ENCODE measurements at regions not wholly inside any gene's neighbourhood (a gene's known extent, or its start where the extent isn't known, plus 50 kb on each side); places are given as distances from the start of the nearest gene placed in this dataset.

DNA sequence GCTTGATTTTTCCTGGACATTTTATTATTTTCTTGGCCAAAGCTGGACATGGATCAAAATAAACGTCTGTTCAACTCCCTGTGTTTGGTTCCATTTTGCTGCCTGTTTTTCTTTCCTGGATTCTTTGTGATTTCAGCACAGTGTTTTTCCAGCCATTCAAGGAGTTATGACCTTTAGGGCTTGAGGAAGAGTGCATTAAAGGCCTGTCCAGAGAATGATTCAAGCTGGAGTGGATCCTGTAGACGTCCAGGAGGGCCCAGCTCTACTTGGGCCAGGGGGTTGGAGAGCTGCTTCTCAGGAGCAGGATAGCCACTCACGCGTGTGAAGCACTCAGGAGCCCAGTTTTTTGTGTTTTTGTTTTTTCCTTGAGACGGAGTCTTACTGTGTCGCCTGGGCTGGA is 56.5 kb upstream of the IER3 start:
- Histone ChIP-seq H2BK15ac (ENCODE audit: low read length) (no peak overlapping the region), H3K9ac (ENCODE audit: low read depth, low read length, poor library complexity) (no peak overlapping the region), H4K8ac (ENCODE audit: low read depth, low read length) (no peak overlapping the region), H3K4me1 (ENCODE audit: control insufficient read depth in 2 of 2, insufficient read depth in 1 of 2, low read depth in 1 of 2, low read length in 2 of 2) (peaks cover 0 to 5% of the 10 kb centered on the region in 2 donors), H3K36me3 (replicated peaks in 1 of 2; ENCODE audit: control insufficient read depth in 2 of 2, insufficient read depth in 2 of 2, low read length in 2 of 2) (no peaks in the 10 kb centered on the region), H3K79me1 (ENCODE audit: low read depth, low read length) (no peaks in the 10 kb centered on the region), H2BK5ac (ENCODE audit: low read length) (no peak overlapping the region), H3K4ac (ENCODE audit: low read length) (no peak overlapping the region), H4K91ac (ENCODE audit: low read depth, low read length, poor library complexity) (no peak overlapping the region), H3K27me3 (ENCODE audit: control insufficient read depth in 3 of 3, insufficient read depth in 3 of 3, low read depth in 1 of 3, low read length in 3 of 3) (no peaks in the 10 kb centered on the region), H3K4me3 (ENCODE audit: low read length in 2 of 2) (no peak overlapping the region), H2BK120ac (ENCODE audit: low read depth, low read length) (no peak overlapping the region), H2AK5ac (ENCODE audit: low read depth, low read length) (no peak overlapping the region), H3K18ac (ENCODE audit: low read length) (no peak overlapping the region), H3K4me2 (ENCODE audit: insufficient read depth, low read length, poor library complexity, severe bottlenecking) (no peak overlapping the region), H2BK12ac (ENCODE audit: low read length) (no peak overlapping the region), H3K9me3 (replicated peaks in 1 of 2; ENCODE audit: control insufficient read depth in 2 of 2, insufficient read depth in 1 of 2, low read depth in 1 of 2, low read length in 2 of 2) (no peaks in the 10 kb centered on the region), H3K23ac (ENCODE audit: low read depth, low read length, poor library complexity) (no peak overlapping the region), H3K14ac (ENCODE audit: low read length) (no peak overlapping the region), H2AFZ (ENCODE audit: low read length) (no peak overlapping the region), H3K27ac (replicated peaks; ENCODE audit: low read length) (no peak overlapping the region)
- no CpG with 5 or more reads among the region's 6 CpGs for WGBS, 2 donors (ENCODE audit: extremely low coverage in 2 of 2, insufficient read length in 2 of 2, insufficient replicate concordance in 1 of 2)
- no peak for DNase-seq (ENCODE audit: low spot score)

DNA sequence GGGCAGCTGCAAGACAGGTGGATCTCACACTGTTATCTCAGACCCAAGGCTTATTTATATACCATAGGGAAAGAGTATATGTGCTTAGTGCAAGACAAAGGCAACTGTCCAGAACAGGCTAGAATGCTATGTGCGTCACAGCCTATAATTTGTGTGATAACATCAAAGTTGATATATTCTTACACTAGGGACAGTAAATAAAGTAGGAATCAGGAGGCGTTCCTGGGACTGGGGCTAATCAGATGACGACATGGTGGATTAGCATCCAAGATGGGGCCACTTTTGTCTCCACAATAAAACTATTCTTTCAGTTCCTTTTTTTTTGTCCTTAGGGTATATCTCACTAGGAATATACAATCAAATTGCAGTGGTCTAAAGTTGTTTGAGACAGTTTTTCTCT is 54.9 kb upstream of the IER3 start:
- no peak overlapping the region for H3K14ac ChIP-seq (ENCODE audit: low read length)
- H3K4me1 ChIP-seq (ENCODE audit: control insufficient read depth in 2 of 2, insufficient read depth in 1 of 2, low read depth in 1 of 2, low read length in 2 of 2), result peaks cover 0 to 5% of the 10 kb centered on the region in 2 donors
- H3K27ac ChIP-seq (replicated peaks; ENCODE audit: low read length), result no peak overlapping the region
- no peak overlapping the region for H2BK15ac ChIP-seq (ENCODE audit: low read length)
- no peak overlapping the region for H3K23ac ChIP-seq (ENCODE audit: low read depth, low read length, poor library complexity)
- no peak overlapping the region for H3K9ac ChIP-seq (ENCODE audit: low read depth, low read length, poor library complexity)
- H2BK5ac ChIP-seq (ENCODE audit: low read length), result no peak overlapping the region
- H2BK12ac ChIP-seq (ENCODE audit: low read length), result no peak overlapping the region
- H3K4me2 ChIP-seq (ENCODE audit: insufficient read depth, low read length, poor library complexity, severe bottlenecking), result no peak overlapping the region
- H3K4ac ChIP-seq (ENCODE audit: low read length), result no peak overlapping the region
- no peak overlapping the region for H2AFZ ChIP-seq (ENCODE audit: low read length)
- no peak overlapping the region for H3K18ac ChIP-seq (ENCODE audit: low read length)
- H3K27me3 ChIP-seq (ENCODE audit: control insufficient read depth in 3 of 3, insufficient read depth in 3 of 3, low read depth in 1 of 3, low read length in 3 of 3), result no peaks in the 10 kb centered on the region
- H3K4me3 ChIP-seq (ENCODE audit: low read length in 2 of 2), result no peak overlapping the region
- H2BK120ac ChIP-seq (ENCODE audit: low read depth, low read length), result no peak overlapping the region
- no CpG with 5 or more reads among the region's 3 CpGs for WGBS, 2 donors (ENCODE audit: extremely low coverage in 2 of 2, insufficient read length in 2 of 2, insufficient replicate concordance in 1 of 2)
- DNase-seq (ENCODE audit: low spot score), result no peak
- H4K91ac ChIP-seq (ENCODE audit: low read depth, low read length, poor library complexity), result no peak overlapping the region
- no peaks in the 10 kb centered on the region for H3K79me1 ChIP-seq (ENCODE audit: low read depth, low read length)
- H4K8ac ChIP-seq (ENCODE audit: low read depth, low read length), result no peak overlapping the region
- H2AK5ac ChIP-seq (ENCODE audit: low read depth, low read length), result no peak overlapping the region
- H3K9me3 ChIP-seq (replicated peaks in 1 of 2; ENCODE audit: control insufficient read depth in 2 of 2, insufficient read depth in 1 of 2, low read depth in 1 of 2, low read length in 2 of 2), result no peaks in the 10 kb centered on the region
- no peaks in the 10 kb centered on the region for H3K36me3 ChIP-seq (replicated peaks in 1 of 2; ENCODE audit: control insufficient read depth in 2 of 2, insufficient read depth in 2 of 2, low read length in 2 of 2)

DNA sequence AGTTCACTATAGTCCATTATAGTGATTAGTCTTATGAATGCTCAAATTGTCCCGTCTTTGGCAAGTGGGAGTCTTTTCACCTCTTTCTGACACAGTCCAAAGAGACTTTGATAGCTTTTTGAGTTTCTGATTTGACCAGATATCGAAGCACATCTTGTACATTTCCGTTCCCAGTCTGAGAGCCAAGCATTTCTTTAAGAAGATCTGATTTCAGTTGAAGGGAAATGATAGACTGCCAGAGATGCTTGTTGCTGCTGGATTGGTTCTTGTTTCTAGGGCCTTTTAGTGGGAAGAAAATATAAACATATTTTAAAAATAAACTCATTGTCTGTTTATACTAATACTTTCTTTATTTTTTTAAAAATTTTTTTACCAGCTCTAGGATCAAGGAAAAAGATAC is 54.1 kb upstream of the IER3 start:
- no peak for DNase-seq (ENCODE audit: low spot score)
- Histone ChIP-seq H3K27ac (replicated peaks; ENCODE audit: low read length) (no peak overlapping the region), H2AFZ (ENCODE audit: low read length) (no peak overlapping the region), H3K9me3 (replicated peaks in 1 of 2; ENCODE audit: control insufficient read depth in 2 of 2, insufficient read depth in 1 of 2, low read depth in 1 of 2, low read length in 2 of 2) (no peaks in the 10 kb centered on the region), H3K27me3 (ENCODE audit: control insufficient read depth in 3 of 3, insufficient read depth in 3 of 3, low read depth in 1 of 3, low read length in 3 of 3) (no peaks in the 10 kb centered on the region), H3K4me1 (ENCODE audit: control insufficient read depth in 2 of 2, insufficient read depth in 1 of 2, low read depth in 1 of 2, low read length in 2 of 2) (peaks cover 0 to 6% of the 10 kb centered on the region in 2 donors), H2BK15ac (ENCODE audit: low read length) (no peak overlapping the region), H2BK120ac (ENCODE audit: low read depth, low read length) (no peak overlapping the region), H3K4me2 (ENCODE audit: insufficient read depth, low read length, poor library complexity, severe bottlenecking) (no peak overlapping the region), H3K23ac (ENCODE audit: low read depth, low read length, poor library complexity) (no peak overlapping the region), H2BK5ac (ENCODE audit: low read length) (no peak overlapping the region), H3K18ac (ENCODE audit: low read length) (no peak overlapping the region), H3K14ac (ENCODE audit: low read length) (no peak overlapping the region), H2AK5ac (ENCODE audit: low read depth, low read length) (no peak overlapping the region), H3K36me3 (replicated peaks in 1 of 2; ENCODE audit: control insufficient read depth in 2 of 2, insufficient read depth in 2 of 2, low read length in 2 of 2) (no peaks in the 10 kb centered on the region), H4K8ac (ENCODE audit: low read depth, low read length) (no peak overlapping the region), H4K91ac (ENCODE audit: low read depth, low read length, poor library complexity) (no peak overlapping the region), H3K4me3 (ENCODE audit: low read length in 2 of 2) (no peak overlapping the region), H3K79me1 (ENCODE audit: low read depth, low read length) (no peaks in the 10 kb centered on the region), H2BK12ac (ENCODE audit: low read length) (no peak overlapping the region), H3K4ac (ENCODE audit: low read length) (no peak overlapping the region), H3K9ac (ENCODE audit: low read depth, low read length, poor library complexity) (no peak overlapping the region)
- WGBS, 2 donors (ENCODE audit: extremely low coverage in 2 of 2, insufficient read length in 2 of 2, insufficient replicate concordance in 1 of 2), result no CpG with 5 or more reads among the region's 3 CpGs

DNA sequence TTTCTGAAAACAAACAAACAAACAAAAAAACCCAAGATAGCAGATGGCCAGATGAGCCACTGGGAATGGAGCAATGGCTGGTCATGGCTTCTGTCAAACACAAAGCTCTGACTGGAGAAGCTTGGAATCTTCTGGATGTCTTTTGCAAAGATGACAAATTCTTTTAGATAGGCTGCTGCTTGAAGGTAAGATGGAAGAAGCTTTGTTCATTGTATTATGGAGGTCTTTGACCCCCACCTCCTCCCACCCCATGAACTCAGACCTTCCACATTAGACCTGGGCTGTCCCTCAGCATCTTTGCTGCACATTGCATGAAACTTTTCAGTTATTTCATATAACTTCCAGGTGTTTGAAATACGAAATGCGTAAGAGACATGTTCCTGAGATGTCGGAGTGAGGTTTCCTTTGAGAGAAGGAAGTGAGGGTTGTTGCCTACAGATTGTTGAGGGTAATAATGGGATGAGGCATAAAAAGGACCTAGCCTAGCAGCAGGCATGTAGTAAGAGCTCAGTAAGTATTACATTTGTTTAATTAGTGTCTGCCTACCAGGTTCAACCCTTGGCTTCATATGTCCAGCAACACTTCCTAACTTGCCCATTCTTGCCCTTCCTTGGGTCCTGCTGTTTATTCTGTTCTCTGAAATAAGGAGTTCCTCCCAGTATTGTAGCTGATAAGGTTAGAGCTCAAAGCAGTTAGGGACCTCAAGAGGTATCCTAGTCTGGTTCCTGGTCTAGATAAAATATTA is 51.4 kb upstream of the IER3 start:
- Histone ChIP-seq H3K79me1 (ENCODE audit: low read depth, low read length) (no peaks in the 10 kb centered on the region), H2AK5ac (ENCODE audit: low read depth, low read length) (no peak overlapping the region), H3K4me3 (ENCODE audit: low read length in 2 of 2) (no peak overlapping the region), H2BK12ac (ENCODE audit: low read length) (no peak overlapping the region), H4K8ac (ENCODE audit: low read depth, low read length) (no peak overlapping the region), H3K27ac (replicated peaks; ENCODE audit: low read length) (no peak overlapping the region), H3K4me2 (ENCODE audit: insufficient read depth, low read length, poor library complexity, severe bottlenecking) (no peak overlapping the region), H3K36me3 (replicated peaks in 1 of 2; ENCODE audit: control insufficient read depth in 2 of 2, insufficient read depth in 2 of 2, low read length in 2 of 2) (no peaks in the 10 kb centered on the region), H3K4me1 (ENCODE audit: control insufficient read depth in 2 of 2, insufficient read depth in 1 of 2, low read depth in 1 of 2, low read length in 2 of 2) (peaks cover 0 to 6% of the 10 kb centered on the region in 2 donors), H3K14ac (ENCODE audit: low read length) (no peak overlapping the region), H3K18ac (ENCODE audit: low read length) (no peak overlapping the region), H2AFZ (ENCODE audit: low read length) (no peak overlapping the region), H2BK15ac (ENCODE audit: low read length) (no peak overlapping the region), H3K4ac (ENCODE audit: low read length) (no peak overlapping the region), H3K23ac (ENCODE audit: low read depth, low read length, poor library complexity) (no peak overlapping the region), H4K91ac (ENCODE audit: low read depth, low read length, poor library complexity) (no peak overlapping the region), H3K27me3 (ENCODE audit: control insufficient read depth in 3 of 3, insufficient read depth in 3 of 3, low read depth in 1 of 3, low read length in 3 of 3) (no peaks in the 10 kb centered on the region), H2BK5ac (ENCODE audit: low read length) (no peak overlapping the region), H3K9me3 (replicated peaks in 1 of 2; ENCODE audit: control insufficient read depth in 2 of 2, insufficient read depth in 1 of 2, low read depth in 1 of 2, low read length in 2 of 2) (no peaks in the 10 kb centered on the region), H2BK120ac (ENCODE audit: low read depth, low read length) (no peak overlapping the region), H3K9ac (ENCODE audit: low read depth, low read length, poor library complexity) (no peak overlapping the region)
- DNase-seq (ENCODE audit: low spot score), result no peak
- no CpG with 5 or more reads among the region's 3 CpGs for WGBS, 2 donors (ENCODE audit: extremely low coverage in 2 of 2, insufficient read length in 2 of 2, insufficient replicate concordance in 1 of 2)
